SU-DHL-6 (cell line): ENCODE measurements at regions not wholly inside any gene's neighbourhood (a gene's known extent, or its start where the extent isn't known, plus 50 kb on each side); places are given as distances from the start of the nearest gene placed in this dataset.

Source experiments
- H2AFZ ChIP-seq: fragments of 200-600 bp; sonication (generic); 2 replicates; pipeline ENCODE4 v1.6.1; 2014; ENCODE audit warnings: low read depth, mild to moderate bottlenecking, moderate library complexity, mixed read lengths, antibody characterized with exemption, low read length; ENCODE audit not compliant: severe bottlenecking
- H3F3A ChIP-seq: fragments of 200-600 bp; shearing (Covaris generic); 2 replicates; pipeline ENCODE4 v1.6.0; 2016; ENCODE audit warnings: antibody characterized with exemption, mild to moderate bottlenecking; ENCODE audit not compliant: insufficient read depth
- H3K27ac ChIP-seq: fragments of 200-600 bp; sonication (generic); 2 replicates; pipeline ENCODE4 v1.5.1; 2016; ENCODE audit warnings: low read depth, mild to moderate bottlenecking, low read length, moderate library complexity, mixed read lengths
- H3K27me3 ChIP-seq: fragments of 200-600 bp; sonication (generic), shearing (Covaris generic); 2 replicates; pipeline ENCODE4 v1.6.0; 2014; ENCODE audit warnings: mild to moderate bottlenecking, low read length
- H3K36me3 ChIP-seq: fragments of 200-600 bp; sonication (generic); 2 replicates; pipeline ENCODE4 v1.6.1; 2014; ENCODE audit warnings: mild to moderate bottlenecking, low read length, mixed read lengths
- H3K4me2 ChIP-seq: fragments of 300-600, 200-600 bp; shearing (Covaris generic), sonication (generic); 2 replicates; pipeline ENCODE4 v1.6.0; 2014; ENCODE audit warnings: low read length, low read depth, mild to moderate bottlenecking; ENCODE audit not compliant: poor library complexity, severe bottlenecking
- H3K4me3 ChIP-seq: fragments of 200-600 bp; sonication (generic); 2 replicates; pipeline ENCODE4 v1.5.1; 2014; ENCODE audit warnings: antibody characterized with exemption, low read length, mild to moderate bottlenecking, mixed read lengths; ENCODE audit not compliant: insufficient read depth, poor library complexity, severe bottlenecking
- H3K79me2 ChIP-seq: fragments of 200-600 bp; sonication (generic); 2 replicates; pipeline ENCODE4 v1.6.1; 2014; ENCODE audit warnings: mild to moderate bottlenecking, low read length, moderate library complexity; ENCODE audit not compliant: insufficient read depth
- H3K9ac ChIP-seq: fragments of 200-600 bp; sonication (generic); 2 replicates; pipeline ENCODE4 v1.7.0; 2014; ENCODE audit warnings: mild to moderate bottlenecking, low read length
- H3K9me2 ChIP-seq: fragments of 200-600 bp; sonication (generic); replicated peaks from 2 replicates; pipeline ENCODE4 v1.6.1; 2014; ENCODE audit warnings: low read length; ENCODE audit not compliant: insufficient read depth
- H3K9me3 ChIP-seq: fragments of 200-600 bp; sonication (generic); 2 replicates; pipeline ENCODE4 v1.6.1; 2014; ENCODE audit warnings: low read length, mixed read lengths; ENCODE audit not compliant: insufficient read depth
- H4K20me1 ChIP-seq: fragments of 200-600 bp; sonication (generic); 2 replicates; pipeline ENCODE4 v1.6.1; 2014; ENCODE audit warnings: low read depth, mild to moderate bottlenecking, antibody characterized with exemption, low read length, moderate library complexity, mixed read lengths
- EZH2phosphoT487 ChIP-seq: fragments of 200-600 bp; sonication (generic), shearing (Covaris generic); conservative IDR thresholded peaks from 2 replicates; pipeline ENCODE4 v1.6.1; 2018; ENCODE audit warnings: mild to moderate bottlenecking, antibody characterized with exemption, low read length, moderate library complexity, mixed read lengths
- TF ChIP-seq, protein P1 (sequence below): fragments of 200-600 bp; sonication (generic); IDR thresholded peaks from one replicate; pipeline ENCODE4 v1.5.1; 2017; ENCODE audit warnings: antibody characterized with exemption, mild to moderate bottlenecking, low read length, moderate library complexity; ENCODE audit not compliant: insufficient read depth, poor library complexity, severe bottlenecking

DNA sequence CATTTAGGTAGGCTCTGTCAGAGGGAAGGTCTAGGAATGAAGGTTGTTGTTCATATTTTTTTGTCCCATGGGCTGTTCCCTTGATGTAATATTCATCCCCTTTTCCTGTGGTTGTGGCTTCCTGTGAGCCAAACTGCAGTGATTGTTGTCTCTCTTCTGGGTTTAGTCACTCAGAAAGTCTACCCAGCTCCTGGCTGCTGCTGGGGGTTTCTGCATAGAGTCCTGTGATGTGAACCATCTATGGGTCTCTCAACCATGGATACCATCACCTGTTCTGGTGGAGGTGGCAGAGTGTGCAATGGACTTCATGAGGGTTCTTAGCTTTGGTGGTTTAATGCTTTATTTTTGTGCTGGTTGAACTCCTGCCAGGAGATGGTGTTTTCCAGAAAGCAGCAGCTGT is 122.8 kb downstream of the ZC4H2 start:
- H3K27me3 ChIP-seq = no peaks in the 10 kb centered on the region
- no peaks in the 10 kb centered on the region; the same call in 1 of the 2 replicates for H3K36me3 ChIP-seq
- H2AFZ ChIP-seq = no peak overlapping the region
- no peaks in the 10 kb centered on the region for H4K20me1 ChIP-seq
- no peak overlapping the region for H3K27ac ChIP-seq
- no peak overlapping the region for H3K9ac ChIP-seq
- peaks cover 4% of the 10 kb centered on the region; the same call in 1 of the 2 replicates for H3F3A ChIP-seq
- no peak for TF ChIP-seq EZH2phosphoT487
- no peaks in the 10 kb centered on the region for H3K9me2 ChIP-seq
- H3K4me2 ChIP-seq = no peak overlapping the region
- no peak overlapping the region for H3K4me3 ChIP-seq
- no peaks in the 10 kb centered on the region for H3K9me3 ChIP-seq
- no peaks in the 10 kb centered on the region for H3K79me2 ChIP-seq

DNA sequence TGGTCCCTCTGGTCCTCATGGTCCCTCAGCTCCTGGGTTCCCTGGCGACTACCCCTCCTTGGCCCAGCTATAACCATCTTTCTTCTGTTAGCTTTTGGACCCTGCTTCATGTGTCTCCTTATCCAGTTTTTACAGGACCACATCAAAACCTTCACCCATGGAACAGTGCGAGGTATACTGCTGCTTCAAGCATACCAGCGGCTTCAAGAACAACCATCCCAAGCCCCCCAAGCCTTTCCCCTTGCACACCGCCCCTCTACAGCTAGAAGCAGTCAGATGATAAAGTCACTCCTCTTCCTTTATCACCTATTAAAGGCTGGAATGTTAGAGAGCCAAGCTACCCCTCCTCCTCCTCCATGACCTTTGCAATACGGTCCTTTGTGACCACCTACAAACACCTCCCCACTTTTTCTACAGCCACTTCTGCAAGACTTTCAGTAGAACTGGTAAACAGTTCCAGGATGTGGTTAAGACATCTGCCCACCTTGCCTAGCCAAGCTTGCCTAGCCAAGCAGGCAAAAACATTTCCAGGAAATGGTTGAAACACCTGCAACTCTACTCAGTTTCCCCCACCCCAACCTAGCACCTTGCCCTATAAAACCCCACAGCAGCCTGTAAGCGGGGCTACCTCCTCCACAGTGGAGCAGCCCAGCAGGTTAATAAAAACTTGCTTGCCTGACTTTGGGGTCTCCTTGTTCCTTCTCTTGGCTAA is 125.7 kb downstream of the ZC4H2 start:
- TF ChIP-seq, protein P1, sequence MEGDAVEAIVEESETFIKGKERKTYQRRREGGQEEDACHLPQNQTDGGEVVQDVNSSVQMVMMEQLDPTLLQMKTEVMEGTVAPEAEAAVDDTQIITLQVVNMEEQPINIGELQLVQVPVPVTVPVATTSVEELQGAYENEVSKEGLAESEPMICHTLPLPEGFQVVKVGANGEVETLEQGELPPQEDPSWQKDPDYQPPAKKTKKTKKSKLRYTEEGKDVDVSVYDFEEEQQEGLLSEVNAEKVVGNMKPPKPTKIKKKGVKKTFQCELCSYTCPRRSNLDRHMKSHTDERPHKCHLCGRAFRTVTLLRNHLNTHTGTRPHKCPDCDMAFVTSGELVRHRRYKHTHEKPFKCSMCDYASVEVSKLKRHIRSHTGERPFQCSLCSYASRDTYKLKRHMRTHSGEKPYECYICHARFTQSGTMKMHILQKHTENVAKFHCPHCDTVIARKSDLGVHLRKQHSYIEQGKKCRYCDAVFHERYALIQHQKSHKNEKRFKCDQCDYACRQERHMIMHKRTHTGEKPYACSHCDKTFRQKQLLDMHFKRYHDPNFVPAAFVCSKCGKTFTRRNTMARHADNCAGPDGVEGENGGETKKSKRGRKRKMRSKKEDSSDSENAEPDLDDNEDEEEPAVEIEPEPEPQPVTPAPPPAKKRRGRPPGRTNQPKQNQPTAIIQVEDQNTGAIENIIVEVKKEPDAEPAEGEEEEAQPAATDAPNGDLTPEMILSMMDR = no peak
- no peak for TF ChIP-seq EZH2phosphoT487
- peaks cover 4% of the 10 kb centered on the region; the same call in 1 of the 2 replicates for H3F3A ChIP-seq

DNA sequence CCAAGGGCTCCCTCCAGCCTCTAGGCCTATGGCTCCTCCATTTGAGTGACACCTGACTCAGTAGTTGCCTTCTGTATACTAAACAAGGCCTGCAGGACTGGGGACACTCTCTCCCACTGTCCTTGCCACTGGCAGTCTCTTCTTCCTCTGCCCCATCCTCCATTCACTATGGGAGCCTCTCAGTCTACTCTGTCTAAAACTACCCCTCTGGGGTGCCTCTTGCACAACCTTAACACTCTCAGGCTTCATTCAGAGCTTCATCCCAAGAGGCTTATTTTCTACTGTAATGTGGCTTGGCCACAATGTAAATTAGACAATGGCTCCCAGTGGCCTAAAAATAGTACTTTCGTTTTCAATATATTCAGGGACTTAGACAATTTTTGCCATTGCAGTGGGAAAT is 133.0 kb downstream of the ZC4H2 start:
- Histone ChIP-seq H3K4me3 (no peak overlapping the region), H3F3A (peaks cover 13% of the 10 kb centered on the region), H3K9me2 (no peaks in the 10 kb centered on the region), H3K27me3 (no peaks in the 10 kb centered on the region), H4K20me1 (no peaks in the 10 kb centered on the region), H3K79me2 (no peaks in the 10 kb centered on the region), H3K9ac (no peak overlapping the region), H3K27ac (peak overlapping the region; percentile 94), H2AFZ (no peak overlapping the region), H3K9me3 (peaks cover 17% of the 10 kb centered on the region; the same call in 1 of the 2 replicates), H3K36me3 (no peaks in the 10 kb centered on the region; the same call in 1 of the 2 replicates), H3K4me2 (peak overlapping the region; percentile 39)
- no peak for TF ChIP-seq EZH2phosphoT487
- TF ChIP-seq, protein P1 = no peak

More for the DNA sequence above, 125.7 kb downstream of the ZC4H2 start:
- no peaks in the 10 kb centered on the region for H3K27me3 ChIP-seq
- no peak overlapping the region for H2AFZ ChIP-seq
- H3K4me3 ChIP-seq = no peak overlapping the region
- no peak overlapping the region for H3K9ac ChIP-seq
- H3K27ac ChIP-seq = peak overlapping the region; percentile 85
- H3K9me2 ChIP-seq = no peaks in the 10 kb centered on the region
- H3K9me3 ChIP-seq = no peaks in the 10 kb centered on the region
- H3K36me3 ChIP-seq = no peaks in the 10 kb centered on the region; the same call in 1 of the 2 replicates
- H3K79me2 ChIP-seq = no peaks in the 10 kb centered on the region
- peak overlapping the region; percentile 31 for H3K4me2 ChIP-seq
- no peaks in the 10 kb centered on the region for H4K20me1 ChIP-seq

DNA sequence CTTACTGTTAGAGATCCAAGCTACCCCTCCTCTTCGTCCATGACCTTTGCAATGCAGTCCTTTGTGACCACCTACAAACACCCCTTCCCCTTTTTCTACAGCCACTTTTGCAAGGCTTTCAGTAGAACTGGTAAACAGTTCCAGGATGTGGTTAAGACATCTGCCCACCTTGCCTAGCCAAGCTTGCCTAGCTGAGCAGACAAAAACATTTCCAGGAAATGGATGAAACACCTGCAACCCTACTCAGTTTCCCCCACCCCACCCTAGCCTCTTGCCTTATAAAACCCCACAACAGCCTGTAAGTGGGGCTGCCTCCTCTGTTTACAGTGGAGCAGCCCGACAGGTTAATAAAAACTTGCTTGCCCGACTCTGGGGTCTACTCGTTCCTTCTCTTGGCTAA is 133.8 kb downstream of the ZC4H2 start:
- Histone ChIP-seq H3K9ac (no peak overlapping the region), H3K4me2 (peak overlapping the region; percentile 39), H4K20me1 (no peaks in the 10 kb centered on the region), H3K4me3 (no peak overlapping the region), H2AFZ (no peak overlapping the region), H3K9me2 (no peaks in the 10 kb centered on the region), H3K27ac (peak overlapping the region; percentile 94), H3K27me3 (no peaks in the 10 kb centered on the region), H3K9me3 (peaks cover 17% of the 10 kb centered on the region; the same call in 1 of the 2 replicates), H3K36me3 (no peaks in the 10 kb centered on the region; the same call in 1 of the 2 replicates), H3F3A (peaks cover 13% of the 10 kb centered on the region), H3K79me2 (no peaks in the 10 kb centered on the region)
- no peak for TF ChIP-seq EZH2phosphoT487
- TF ChIP-seq, protein P1 = no peak
